H9 (cell line): ENCODE measurements at regions not wholly inside any gene's neighbourhood (a gene's known extent, or its start where the extent isn't known, plus 50 kb on each side); places are given as distances from the start of the nearest gene placed in this dataset.

Experiments used
- DNase-seq: peaks from one replicate; pipeline ENCODE4 v3.0.0-alpha.2; 2017
- H2AFZ ChIP-seq: one replicate; pipeline ENCODE4 v1.6.1; 2013; ENCODE audit warnings: mild to moderate bottlenecking, low read length, control low read depth, moderate library complexity
- H2AK5ac ChIP-seq: 2 replicates; pipeline ENCODE4 v1.6.1; 2013; ENCODE audit warnings: low read length, control low read depth, mixed read lengths; ENCODE audit not compliant: insufficient read length
- H2BK120ac ChIP-seq: one replicate; pipeline ENCODE4 v1.6.1; 2013; ENCODE audit warnings: low read depth, mild to moderate bottlenecking, low read length, control low read depth, inconsistent platforms; ENCODE audit not compliant: poor library complexity, severe bottlenecking
- H2BK12ac ChIP-seq: 2 replicates; pipeline ENCODE4 v1.6.1; 2013; ENCODE audit warnings: low read length, control low read depth, mixed read lengths, low read depth; ENCODE audit not compliant: insufficient read length
- H2BK15ac ChIP-seq: 2 replicates; pipeline ENCODE4 v1.6.1; 2013; ENCODE audit warnings: low read depth, low read length, control low read depth
- H2BK20ac ChIP-seq: one replicate; pipeline ENCODE4 v1.6.1; 2013; ENCODE audit warnings: low read depth, mild to moderate bottlenecking, low read length, control low read depth, inconsistent platforms; ENCODE audit not compliant: poor library complexity, severe bottlenecking
- H2BK5ac ChIP-seq: 2 replicates; pipeline ENCODE4 v1.6.1; 2013; ENCODE audit warnings: low read length, control low read depth, mixed read lengths; ENCODE audit not compliant: insufficient read length
- H3K14ac ChIP-seq: 2 replicates; pipeline ENCODE4 v1.6.1; 2013; ENCODE audit warnings: low read length, control low read depth; ENCODE audit not compliant: insufficient read depth
- H3K18ac ChIP-seq: 2 replicates; pipeline ENCODE4 v1.6.1; 2013; ENCODE audit warnings: low read depth, mild to moderate bottlenecking, mixed read lengths, low read length, control low read depth; ENCODE audit not compliant: insufficient read length
- H3K23ac ChIP-seq: 2 replicates; pipeline ENCODE4 v1.6.1; 2013; ENCODE audit warnings: low read length, control low read depth, mixed read lengths, low read depth; ENCODE audit not compliant: insufficient read length
- H3K23me2 ChIP-seq: 2 replicates; pipeline ENCODE4 v1.6.1; 2013; ENCODE audit warnings: low read depth, mild to moderate bottlenecking, mixed read lengths, low read length, control low read depth; ENCODE audit not compliant: insufficient read length, poor library complexity, severe bottlenecking
- H3K27ac ChIP-seq: 2 replicates; pipeline ENCODE4 v1.5.1; 2013; ENCODE audit warnings: low read length, control low read depth, mixed read lengths, low read depth; ENCODE audit not compliant: insufficient read length
- H3K27me3 ChIP-seq: 2 replicates; pipeline ENCODE4 v1.6.1; 2013; ENCODE audit warnings: low read length, control low read depth, inconsistent platforms; ENCODE audit not compliant: insufficient read depth
- H3K4ac ChIP-seq: 2 replicates; pipeline ENCODE4 v1.6.1; 2013; ENCODE audit warnings: low read depth, mild to moderate bottlenecking, control low read depth, inconsistent platforms, low read length, moderate library complexity
- H3K4me1 ChIP-seq: 2 replicates; pipeline ENCODE4 v1.6.1; 2013; ENCODE audit warnings: low read length, control low read depth, inconsistent platforms; ENCODE audit not compliant: insufficient read depth
- H3K4me2 ChIP-seq: 2 replicates; pipeline ENCODE4 v1.6.1; 2013; ENCODE audit warnings: low read length, control low read depth, mixed read lengths; ENCODE audit not compliant: insufficient read length, insufficient read depth
- H3K56ac ChIP-seq: 2 replicates; pipeline ENCODE4 v1.6.1; 2013; ENCODE audit warnings: low read depth, mild to moderate bottlenecking, mixed read lengths, low read length, control low read depth; ENCODE audit not compliant: insufficient read length
- H3K79me1 ChIP-seq: 2 replicates; pipeline ENCODE4 v1.6.1; 2013; ENCODE audit warnings: low read depth, mild to moderate bottlenecking, moderate library complexity, low read length, control low read depth, inconsistent platforms; ENCODE audit not compliant: insufficient read depth, poor library complexity, severe bottlenecking
- H3K79me2 ChIP-seq: 2 replicates; pipeline ENCODE4 v1.6.1; 2013; ENCODE audit warnings: low read length, control low read depth, inconsistent platforms; ENCODE audit not compliant: insufficient read depth
- H3K9ac ChIP-seq: 2 replicates; pipeline ENCODE4 v1.6.1; 2013; ENCODE audit warnings: low read length, control low read depth, mixed read lengths; ENCODE audit not compliant: insufficient read length; ENCODE audit errors: extremely low read depth
- H3K9me3 ChIP-seq: one replicate; pipeline ENCODE4 v1.6.1; 2013; ENCODE audit warnings: low read depth, low read length, inconsistent platforms; ENCODE audit not compliant: control insufficient read depth
- H3T11ph ChIP-seq: one replicate; pipeline ENCODE4 v1.6.1; 2013; ENCODE audit warnings: mild to moderate bottlenecking, low read length, control low read depth, inconsistent platforms
- H4K20me1 ChIP-seq: one replicate; pipeline ENCODE4 v1.6.1; 2013; ENCODE audit not compliant: control insufficient read depth, insufficient read length, insufficient read depth
- H4K5ac ChIP-seq: 2 replicates; pipeline ENCODE4 v1.6.1; 2013; ENCODE audit warnings: low read depth, mild to moderate bottlenecking, mixed read lengths, low read length, control low read depth; ENCODE audit not compliant: insufficient read length
- H4K8ac ChIP-seq: replicated peaks from 2 replicates; pipeline ENCODE4 v1.6.1; 2013; ENCODE audit warnings: low read length, control low read depth, mixed read lengths, low read depth; ENCODE audit not compliant: insufficient read length
- H4K91ac ChIP-seq: 2 replicates; pipeline ENCODE4 v1.6.1; 2013; ENCODE audit warnings: low read depth, mild to moderate bottlenecking, moderate library complexity, mixed read lengths, low read length, control low read depth; ENCODE audit not compliant: insufficient read length
- H3K27ac Mint-ChIP-seq, 3 experiments: 2 replicates in 2 of 3; 3 replicates in 1 of 3; pipeline ENCODE4 v1.8.0; 2020 to 2021; ENCODE audit warnings: mixed read lengths in 3 of 3, mild to moderate bottlenecking in 1 of 3, moderate library complexity in 1 of 3
- H3K27me3 Mint-ChIP-seq: 2 replicates; pipeline ENCODE4 v1.8.0; 2021; ENCODE audit warnings: low read depth, mild to moderate bottlenecking, moderate library complexity, mixed read lengths
- H3K36me3 Mint-ChIP-seq, 3 experiments: 2 replicates in 2 of 3; 3 replicates in 1 of 3; pipeline ENCODE4 v1.8.0; 2020 to 2021; ENCODE audit warnings: low read depth in 3 of 3, mixed read lengths in 3 of 3; ENCODE audit not compliant: insufficient read depth in 1 of 3
- H3K4me1 Mint-ChIP-seq, 2 experiments: 2 replicates each; pipeline ENCODE4 v1.8.0; 2020; ENCODE audit warnings: mixed read lengths in 2 of 2
- H3K4me3 Mint-ChIP-seq, 2 experiments: 2 replicates in 1 of 2; 3 replicates in 1 of 2; pipeline ENCODE4 v1.8.0; 2020 to 2021; ENCODE audit warnings: mild to moderate bottlenecking in 2 of 2, mixed read lengths in 2 of 2, moderate library complexity in 1 of 2
- H3K9me3 Mint-ChIP-seq, 2 experiments: 2 replicates in 1 of 2; 3 replicates in 1 of 2; pipeline ENCODE4 v1.8.0; 2020; ENCODE audit warnings: mild to moderate bottlenecking in 2 of 2, mixed read lengths in 2 of 2, moderate library complexity in 1 of 2
- WGBS: extraction: QIAGEN DNeasy Blood & Tissue Kit; methylation state at CpG from one replicate; pipeline ENCODE4 v1.1.7; 2013; ENCODE audit warnings: missing lambda C conversion rate, low lambda C conversion rate, mixed read lengths; ENCODE audit not compliant: insufficient read length; ENCODE audit errors: extremely low coverage; 5-methylcytosine and 5-hydroxymethylcytosine counted together
- TF ChIP-seq, protein P1 (sequence below): fragments of 200-600 bp; sonication (generic); conservative IDR thresholded peaks from 3 replicates; pipeline ENCODE4 v1.8.0; 2021; ENCODE audit warnings: antibody characterized with exemption, mild to moderate bottlenecking

DNA sequence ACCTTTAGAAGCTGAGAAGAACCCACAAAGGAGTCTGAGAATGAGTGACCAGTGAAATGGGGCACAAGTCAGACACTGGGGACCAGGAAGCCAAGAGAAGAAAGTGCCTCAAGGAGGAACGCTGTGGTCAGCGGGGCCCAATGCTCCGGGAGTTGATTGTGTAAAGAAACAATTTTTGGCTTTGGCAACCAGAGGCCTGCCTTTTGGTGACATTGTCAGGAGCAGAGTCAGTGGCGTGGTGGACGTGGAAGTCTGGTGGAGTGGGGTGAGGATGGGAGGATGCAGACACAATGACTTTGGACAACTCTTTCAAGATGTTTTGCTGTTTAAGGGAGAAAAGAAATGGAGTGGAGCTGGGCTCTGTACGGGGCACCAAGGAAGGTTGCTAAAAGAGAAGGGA lies 100.2 kb upstream of the SEC11C start:
- no peak overlapping the region for H3K56ac ChIP-seq
- H3K9me3 Mint-ChIP-seq, result no peaks in the 10 kb centered on the region
- no peak overlapping the region for H4K91ac ChIP-seq
- H3K4me1 Mint-ChIP-seq, result peaks cover 7% of the 10 kb centered on the region in 2 experiments
- WGBS, result no CpG with 5 or more reads among the region's 6 CpGs
- H3K18ac ChIP-seq, result no peak overlapping the region
- no peak overlapping the region for H2BK20ac ChIP-seq
- H2BK120ac ChIP-seq, result no peak overlapping the region
- H3T11ph ChIP-seq, result no peak overlapping the region
- H4K20me1 ChIP-seq, result no peaks in the 10 kb centered on the region
- DNase-seq, result no peak
- H3K23ac ChIP-seq, result no peak overlapping the region
- H3K4me2 ChIP-seq, result no peak overlapping the region
- no peaks in the 10 kb centered on the region for H3K27me3 Mint-ChIP-seq
- H2AFZ ChIP-seq, result no peak overlapping the region
- H2BK12ac ChIP-seq, result no peak overlapping the region
- H3K79me1 ChIP-seq, result no peaks in the 10 kb centered on the region
- H3K27me3 ChIP-seq, result no peaks in the 10 kb centered on the region
- TF ChIP-seq, protein P1, sequence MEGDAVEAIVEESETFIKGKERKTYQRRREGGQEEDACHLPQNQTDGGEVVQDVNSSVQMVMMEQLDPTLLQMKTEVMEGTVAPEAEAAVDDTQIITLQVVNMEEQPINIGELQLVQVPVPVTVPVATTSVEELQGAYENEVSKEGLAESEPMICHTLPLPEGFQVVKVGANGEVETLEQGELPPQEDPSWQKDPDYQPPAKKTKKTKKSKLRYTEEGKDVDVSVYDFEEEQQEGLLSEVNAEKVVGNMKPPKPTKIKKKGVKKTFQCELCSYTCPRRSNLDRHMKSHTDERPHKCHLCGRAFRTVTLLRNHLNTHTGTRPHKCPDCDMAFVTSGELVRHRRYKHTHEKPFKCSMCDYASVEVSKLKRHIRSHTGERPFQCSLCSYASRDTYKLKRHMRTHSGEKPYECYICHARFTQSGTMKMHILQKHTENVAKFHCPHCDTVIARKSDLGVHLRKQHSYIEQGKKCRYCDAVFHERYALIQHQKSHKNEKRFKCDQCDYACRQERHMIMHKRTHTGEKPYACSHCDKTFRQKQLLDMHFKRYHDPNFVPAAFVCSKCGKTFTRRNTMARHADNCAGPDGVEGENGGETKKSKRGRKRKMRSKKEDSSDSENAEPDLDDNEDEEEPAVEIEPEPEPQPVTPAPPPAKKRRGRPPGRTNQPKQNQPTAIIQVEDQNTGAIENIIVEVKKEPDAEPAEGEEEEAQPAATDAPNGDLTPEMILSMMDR, result no peak
- H3K4ac ChIP-seq, result no peak overlapping the region
- no peak overlapping the region for H2BK15ac ChIP-seq
- H3K9me3 ChIP-seq, result no peaks in the 10 kb centered on the region
- no peak overlapping the region; a peak in 2 of 7 replicates for H3K27ac Mint-ChIP-seq
- no peaks in the 10 kb centered on the region for H3K79me2 ChIP-seq
- H3K27ac ChIP-seq, result no peak overlapping the region
- H3K23me2 ChIP-seq, result no peaks in the 10 kb centered on the region
- no peak overlapping the region for H3K4me3 Mint-ChIP-seq
- no peak overlapping the region for H3K9ac ChIP-seq
- no peak overlapping the region for H4K5ac ChIP-seq
- no peak overlapping the region for H4K8ac ChIP-seq
- H2BK5ac ChIP-seq, result no peak overlapping the region
- no peak overlapping the region for H3K14ac ChIP-seq
- no peaks in the 10 kb centered on the region for H3K36me3 Mint-ChIP-seq
- H2AK5ac ChIP-seq, result no peak overlapping the region
- H3K4me1 ChIP-seq, result no peaks in the 10 kb centered on the region
